GM12875 (cell line): ENCODE measurements at regions not wholly inside any gene's neighbourhood (a gene's known extent, or its start where the extent isn't known, plus 50 kb on each side); places are given as distances from the start of the nearest gene placed in this dataset.

Source experiments
- H3K4me3 ChIP-seq: one replicate; pipeline ENCODE4 v1.5.1; 2011; ENCODE audit warnings: low read depth, low read length, control low read depth
- TF ChIP-seq, protein P1 (sequence below): IDR thresholded peaks from 2 replicates; pipeline ENCODE4 v1.5.1; 2011; ENCODE audit warnings: low read depth, mild to moderate bottlenecking, control low read depth, inconsistent platforms, low read length, moderate library complexity, borderline replicate concordance; ENCODE audit not compliant: insufficient read depth

DNA sequence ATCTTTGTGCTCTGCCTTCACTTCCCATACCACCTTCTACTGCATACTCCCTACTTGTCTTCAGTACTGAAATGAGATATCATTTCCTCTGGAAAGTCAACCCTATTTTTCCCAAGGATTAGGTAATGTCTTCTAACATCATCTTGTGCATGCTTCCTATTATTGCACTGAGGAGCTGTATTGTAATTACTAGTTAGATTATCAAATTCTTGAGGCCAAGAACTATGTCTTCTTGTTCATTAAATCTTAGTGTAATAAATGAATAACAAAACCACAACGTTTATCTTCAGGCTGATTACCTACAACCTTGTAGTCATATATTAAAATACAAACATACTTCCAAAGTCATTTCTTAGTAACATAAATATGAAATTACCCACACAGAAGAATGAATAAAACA is 87.9 kb upstream of the POU5F2 start:
- TF ChIP-seq, protein P1, sequence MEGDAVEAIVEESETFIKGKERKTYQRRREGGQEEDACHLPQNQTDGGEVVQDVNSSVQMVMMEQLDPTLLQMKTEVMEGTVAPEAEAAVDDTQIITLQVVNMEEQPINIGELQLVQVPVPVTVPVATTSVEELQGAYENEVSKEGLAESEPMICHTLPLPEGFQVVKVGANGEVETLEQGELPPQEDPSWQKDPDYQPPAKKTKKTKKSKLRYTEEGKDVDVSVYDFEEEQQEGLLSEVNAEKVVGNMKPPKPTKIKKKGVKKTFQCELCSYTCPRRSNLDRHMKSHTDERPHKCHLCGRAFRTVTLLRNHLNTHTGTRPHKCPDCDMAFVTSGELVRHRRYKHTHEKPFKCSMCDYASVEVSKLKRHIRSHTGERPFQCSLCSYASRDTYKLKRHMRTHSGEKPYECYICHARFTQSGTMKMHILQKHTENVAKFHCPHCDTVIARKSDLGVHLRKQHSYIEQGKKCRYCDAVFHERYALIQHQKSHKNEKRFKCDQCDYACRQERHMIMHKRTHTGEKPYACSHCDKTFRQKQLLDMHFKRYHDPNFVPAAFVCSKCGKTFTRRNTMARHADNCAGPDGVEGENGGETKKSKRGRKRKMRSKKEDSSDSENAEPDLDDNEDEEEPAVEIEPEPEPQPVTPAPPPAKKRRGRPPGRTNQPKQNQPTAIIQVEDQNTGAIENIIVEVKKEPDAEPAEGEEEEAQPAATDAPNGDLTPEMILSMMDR: no peak
- no peak overlapping the region for H3K4me3 ChIP-seq

DNA sequence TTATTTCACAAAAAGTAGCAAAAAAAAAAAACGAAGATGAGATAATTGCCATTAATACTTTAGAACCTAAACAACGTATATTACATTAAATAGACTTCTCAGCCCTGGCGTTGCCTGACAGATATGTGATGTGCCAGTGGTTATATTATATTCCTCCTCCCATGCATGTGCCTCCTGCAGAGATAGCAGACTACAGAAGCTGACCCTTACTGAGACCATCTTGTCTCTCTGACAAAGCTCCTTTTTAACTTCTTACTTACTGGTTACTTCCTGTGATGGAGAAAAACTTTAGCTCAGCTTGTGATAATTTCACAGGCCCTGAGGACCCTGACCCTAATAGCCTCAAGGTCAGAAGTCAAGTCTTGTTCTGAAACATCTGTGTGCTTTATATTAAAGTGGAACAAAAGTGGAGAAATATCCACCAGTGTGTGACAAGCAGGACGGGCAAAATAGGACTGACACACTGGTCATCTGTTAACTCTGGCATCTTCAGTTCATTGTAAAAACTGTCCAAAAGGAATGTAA is 80.6 kb upstream of the POU5F2 start:
- H3K4me3 ChIP-seq: no peak overlapping the region
- TF ChIP-seq, protein P1: no peak

DNA sequence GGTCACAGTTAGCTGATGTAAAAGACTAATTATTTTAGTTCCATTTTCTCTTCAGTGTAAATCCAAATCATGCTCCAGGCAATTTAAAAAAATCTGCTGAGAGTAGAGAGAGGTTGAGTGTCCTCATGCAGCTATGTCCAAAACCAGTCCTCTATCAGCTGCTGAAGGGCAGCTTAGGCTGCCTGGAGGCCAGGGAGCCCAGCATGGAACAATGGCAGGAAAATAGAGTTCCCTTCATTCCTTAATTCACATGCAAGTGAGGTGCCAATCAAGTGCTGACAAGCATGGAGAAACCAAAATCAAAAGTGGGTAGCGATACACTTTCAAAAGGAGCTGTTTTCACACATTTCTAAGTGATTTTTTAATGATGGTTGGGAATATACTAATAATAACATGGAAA is 78.3 kb upstream of the POU5F2 start:
- no peak overlapping the region for H3K4me3 ChIP-seq
- TF ChIP-seq, protein P1: no peak

DNA sequence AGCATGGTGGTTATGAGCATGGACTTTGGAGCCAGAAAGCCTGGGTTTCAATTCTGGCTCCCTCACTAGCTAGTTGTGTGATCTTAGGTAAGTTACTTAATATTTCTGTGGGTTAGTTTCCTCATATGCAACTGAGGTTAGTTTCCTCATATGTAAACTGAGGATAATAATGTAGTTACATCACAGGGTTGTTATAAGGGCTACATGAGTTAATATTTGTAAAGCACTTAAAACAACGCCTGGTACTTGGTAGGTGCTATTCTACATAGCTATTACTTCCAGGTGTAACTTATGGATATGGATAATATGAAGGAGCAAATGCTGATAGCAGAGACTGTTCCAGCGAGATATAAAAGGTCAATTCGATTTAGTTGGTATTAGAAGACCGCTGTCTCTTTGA is 69.4 kb upstream of the POU5F2 start:
- no peak overlapping the region for H3K4me3 ChIP-seq
- TF ChIP-seq, protein P1: no peak

DNA sequence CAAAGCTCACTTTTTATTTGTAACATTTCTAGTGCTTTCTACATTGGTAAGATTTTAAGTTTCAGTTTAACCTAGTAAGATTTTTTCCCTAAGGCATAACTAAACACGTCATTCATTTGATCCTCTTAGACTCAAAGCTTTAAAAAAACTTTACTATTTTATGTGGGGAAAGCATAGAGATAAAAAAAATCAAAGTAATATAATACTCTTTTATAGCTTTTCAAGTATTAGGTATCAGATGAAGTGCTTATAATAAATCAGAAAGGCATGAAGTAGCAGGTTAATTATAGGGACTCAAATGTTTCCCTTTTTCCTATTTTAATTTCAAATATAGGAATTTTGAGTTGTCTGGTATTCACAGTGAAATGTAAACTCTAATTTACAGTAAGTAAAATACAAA is 68.0 kb upstream of the POU5F2 start:
- H3K4me3 ChIP-seq: no peak overlapping the region
- TF ChIP-seq, protein P1: no peak

DNA sequence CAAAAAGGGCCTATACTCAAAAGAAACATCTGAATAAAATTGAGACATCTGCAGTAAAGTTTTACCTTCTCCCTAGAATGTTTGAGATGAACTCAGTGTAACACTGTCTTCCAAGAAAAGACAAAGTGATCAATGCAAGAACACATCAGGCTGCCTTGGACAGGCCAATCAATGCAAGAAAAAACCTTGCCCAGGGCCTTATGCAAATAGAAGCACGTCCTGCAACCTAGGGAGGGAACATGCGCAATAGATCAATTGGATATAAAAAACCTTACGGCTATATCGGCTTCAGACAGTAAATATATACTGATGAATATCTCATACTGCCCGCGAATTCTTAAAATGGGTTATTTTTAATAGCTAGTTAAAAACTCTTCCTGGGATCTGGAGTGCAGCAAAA is 66.4 kb upstream of the POU5F2 start:
- TF ChIP-seq, protein P1: no peak
- H3K4me3 ChIP-seq: no peak overlapping the region

DNA sequence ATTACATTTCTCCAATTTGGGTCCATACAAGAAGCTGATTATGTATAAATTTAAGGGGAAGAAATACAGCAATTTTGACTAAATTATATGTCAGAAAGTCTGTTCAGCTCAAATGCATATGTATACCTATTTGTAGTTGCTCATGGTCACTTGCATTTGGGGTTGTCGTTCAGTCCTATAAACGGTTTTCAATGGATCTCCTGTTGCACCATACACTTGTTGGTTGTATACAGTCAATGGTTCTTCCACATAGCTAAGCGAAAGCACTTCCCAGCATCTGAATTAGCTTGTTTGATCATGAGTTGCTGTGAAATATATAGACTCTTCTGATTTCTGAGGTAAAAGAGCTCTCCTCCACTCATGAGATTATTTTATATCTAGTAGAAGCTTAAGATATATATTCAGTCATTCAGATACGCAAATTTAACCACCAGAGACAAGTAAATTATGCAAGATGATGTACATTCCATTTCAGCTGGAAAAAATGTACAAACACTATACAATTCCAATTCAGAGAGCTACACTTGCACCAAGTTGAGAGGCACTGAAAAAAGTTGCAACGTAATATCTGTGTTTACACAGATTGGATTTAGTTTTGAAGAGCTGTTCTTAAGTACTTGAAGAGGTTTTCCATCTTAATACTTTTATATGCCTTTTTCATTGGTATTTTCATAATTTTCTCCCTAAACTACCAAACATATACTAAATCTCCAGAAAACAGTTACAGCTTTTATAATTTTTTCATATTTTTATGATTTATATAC is 64.4 kb upstream of the POU5F2 start:
- no peak overlapping the region for H3K4me3 ChIP-seq
- TF ChIP-seq, protein P1: no peak
